Panc1 (cell line): ENCODE measurements at regions not wholly inside any gene's neighbourhood (a gene's known extent, or its start where the extent isn't known, plus 50 kb on each side); places are given as distances from the start of the nearest gene placed in this dataset.

ENCODE experiments used
- ATAC-seq: fragments of 200-7000 bp; cut with Tn5 transposase; 2 replicates; pipeline ENCODE4 v1.9.1; 2020; ENCODE audit warnings: mild to moderate bottlenecking, moderate library complexity
- BruUV-seq: library from RNA; stranded (reverse); fragments of 400-500 nt; replicated peaks from 2 replicates; lab custom pipeline; 2021; lab: Mats Ljungman, UMichigan
- CTCF ChIA-PET: fragments of 300-600 bp; sonication (Branson Sonifier 250); formaldehyde crosslinking; loops from one replicate; lab custom pipeline; 2022; ENCODE audit warnings: antibody characterized with exemption; lab: Charles Lee
- POLR2A ChIA-PET: fragments of 300-600 bp; sonication (Branson Sonifier 250); formaldehyde crosslinking; loops from one replicate; lab custom pipeline; 2022; ENCODE audit warnings: antibody characterized with exemption; lab: Charles Lee
- DNase-seq: peaks from one replicate; pipeline ENCODE4 v3.0.0-alpha.2; 2010; ENCODE audit warnings: low read depth, low spot score
- H3K27ac ChIP-seq: 2 replicates; pipeline ENCODE4 v1.5.1; 2011; ENCODE audit warnings: mild to moderate bottlenecking, low read length, inconsistent platforms
- H3K27me3 ChIP-seq: fragments of 200-500 bp; sonication (Bioruptor generic); 2 replicates; pipeline ENCODE4 v1.6.0; 2014; ENCODE audit warnings: low read length, inconsistent platforms; ENCODE audit not compliant: control insufficient read depth, insufficient read depth
- H3K36me3 ChIP-seq: fragments of 200-500 bp; sonication (Bioruptor generic); 2 replicates; pipeline ENCODE4 v1.5.1; 2014; ENCODE audit warnings: inconsistent platforms, mild to moderate bottlenecking, low read length, moderate library complexity; ENCODE audit not compliant: control insufficient read depth, insufficient read depth
- H3K4me1 ChIP-seq: 2 replicates; pipeline ENCODE4 v1.5.1; 2011; ENCODE audit warnings: inconsistent platforms, mild to moderate bottlenecking, low read length, moderate library complexity; ENCODE audit not compliant: control insufficient read depth, insufficient read depth
- H3K4me3 ChIP-seq, 2 experiments: 2 replicates each; pipeline ENCODE4 v1.5.1; 2011 to 2012; ENCODE audit warnings: low read depth in 2 of 2, low read length in 2 of 2, mild to moderate bottlenecking in 2 of 2, inconsistent platforms in 1 of 2, moderate library complexity in 1 of 2
- H3K9me3 ChIP-seq: fragments of 200-500 bp; sonication (Bioruptor generic); 2 replicates; pipeline ENCODE4 v1.5.1; 2014; ENCODE audit warnings: low read depth, mild to moderate bottlenecking, inconsistent platforms, low read length, moderate library complexity; ENCODE audit not compliant: control insufficient read depth, insufficient read depth
- CTCF ChIP-seq: fragments of 450-650 bp; IDR thresholded peaks from 2 replicates; pipeline ENCODE4 v1.5.1; 2017; ENCODE audit warnings: mild to moderate bottlenecking
- POLR2AphosphoS5 ChIP-seq: IDR thresholded peaks from 2 replicates; pipeline ENCODE4 v1.6.1; 2012; ENCODE audit warnings: mild to moderate bottlenecking, low read depth, low read length, moderate library complexity
- REST ChIP-seq, 2 experiments: IDR thresholded peaks; 2 replicates each; pipeline ENCODE4 v1.6.1; 2011 to 2012; ENCODE audit warnings: low read depth in 2 of 2, control low read depth in 1 of 2, low read length in 1 of 2, mild to moderate bottlenecking in 1 of 2, moderate library complexity in 1 of 2; ENCODE audit not compliant: insufficient read depth in 1 of 2
- SIN3A ChIP-seq: IDR thresholded peaks from 2 replicates; pipeline ENCODE4 v1.6.1; 2012; ENCODE audit warnings: low read depth, mild to moderate bottlenecking, low read length, moderate library complexity, borderline replicate concordance; ENCODE audit not compliant: insufficient read depth
- TCF7L2 ChIP-seq: IDR thresholded peaks from 2 replicates; pipeline ENCODE4 v1.6.1; 2011; ENCODE audit warnings: mild to moderate bottlenecking, low read depth, low read length, inconsistent platforms
- in situ Hi-C: cut with HindIII; loops from 2 replicates; pipeline ENCODE4 v1.10.0; 2016; ENCODE audit warnings: low sequenced_read_pairs, low pct_unique_long_range_greater_than_20kb
- intact Hi-C: fragments of 100-400 bp; cut with micrococcal nuclease; formaldehyde crosslinking; loops from one replicate; pipeline ENCODE4 v1.10.0; 2022; ENCODE audit not compliant: unreplicated experiment

GRCh38 chr2:107437265-107437664, 389.4 kb upstream of the RGPD4 start:
- no peak overlapping the region for H3K27ac ChIP-seq
- ATAC-seq (no peak), DNase-seq (no peak)
- ChIA-PET CTCF (no interaction called here), POLR2A (no interaction called here)
- no peaks in the 10 kb centered on the region for H3K27me3 ChIP-seq
- H3K9me3 ChIP-seq = no peaks in the 10 kb centered on the region
- no TSS peak for BruUV-seq
- no peaks in the 10 kb centered on the region for H3K36me3 ChIP-seq
- no peak overlapping the region for H3K4me3 ChIP-seq
- intact Hi-C loops = no loop called here
- in situ Hi-C loops = no loop called here
- TF ChIP-seq TCF7L2 (no peak), CTCF (no peak), REST (IDR thresholded peaks at IDR 0.05; ENCODE audit: insufficient read depth in 1 of 2, low read depth in 2 of 2, low read length in 1 of 2) (no peak), POLR2AphosphoS5 (no peak), SIN3A (no peak)
- H3K4me1 ChIP-seq = no peaks in the 10 kb centered on the region

- no peaks in the 10 kb centered on the region for H3K36me3 ChIP-seq
- TF ChIP-seq SIN3A (no peak), TCF7L2 (no peak), CTCF (no peak), POLR2AphosphoS5 (no peak), REST (IDR thresholded peaks at IDR 0.05; ENCODE audit: insufficient read depth in 1 of 2, low read depth in 2 of 2, low read length in 1 of 2) (no peak)
- DNase-seq (no peak), ATAC-seq (no peak)
- no peak overlapping the region for H3K27ac ChIP-seq
- ChIA-PET POLR2A (no interaction called here), CTCF (no interaction called here)
- intact Hi-C loops (no loop called here), in situ Hi-C loops (no loop called here)
- H3K4me3 ChIP-seq = no peak overlapping the region
- BruUV-seq = no TSS peak
- no peaks in the 10 kb centered on the region for H3K9me3 ChIP-seq
- H3K27me3 ChIP-seq = no peaks in the 10 kb centered on the region
- H3K4me1 ChIP-seq = no peaks in the 10 kb centered on the region
Measured at GRCh38 chr2:107437807-107438206, 388.9 kb upstream of the RGPD4 start.
